ENCODE measurements at regions not wholly inside any gene's neighbourhood (a gene's known extent, or its start where the extent isn't known, plus 50 kb on each side); places are given as distances from the start of the nearest gene placed in this dataset.

GRCh38 chr18:2356906-2357305 lies 214.4 kb downstream of the METTL4 start:
- H3K27me3 ChIP-seq (ENCODE audit: insufficient read depth, low read length): no peaks in the 10 kb centered on the region
- no peaks in the 10 kb centered on the region for H3K4me1 ChIP-seq (ENCODE audit: control insufficient read depth in 1 of 2, insufficient read depth in 2 of 2, low read length in 2 of 2)
- no TSS peak for BruUV-seq (replicated peaks)
- no peaks in the 10 kb centered on the region for H3K36me3 ChIP-seq (ENCODE audit: control insufficient read depth in 1 of 2, insufficient read depth in 2 of 2, low read length in 2 of 2)
- no peak overlapping the region for H3K4me3 ChIP-seq (replicated peaks in 1 of 2; ENCODE audit: low read depth in 1 of 2, low read length in 2 of 2)
- H2AFZ ChIP-seq (ENCODE audit: low read depth, low read length, poor library complexity, severe bottlenecking): no peak overlapping the region
- H3K9me3 ChIP-seq (ENCODE audit: control insufficient read depth in 1 of 2, insufficient read depth in 1 of 2, low read depth in 1 of 2, low read length in 2 of 2): no peaks in the 10 kb centered on the region
- POLR2A ChIA-PET: no interaction called here
- TF ChIP-seq TCF7L2 (IDR thresholded peaks at IDR 0.05; ENCODE audit: borderline replicate concordance, extremely low read depth, insufficient read depth, insufficient read length) (no peak), CTCF (IDR thresholded peaks at IDR 0.05 in 2 of 3, conservative IDR thresholded peaks at IDR 0.05 in 1 of 3; ENCODE audit: borderline replicate concordance in 1 of 3, insufficient read depth in 1 of 3, low read depth in 2 of 3, low read length in 2 of 3) (no peak), YY1 (IDR thresholded peaks at IDR 0.05; ENCODE audit: extremely low read depth, insufficient replicate concordance, low read depth, low read length) (no peak), JUND (IDR thresholded peaks at IDR 0.05) (no peak), MAX (IDR thresholded peaks at IDR 0.05) (no peak), EZH2 (IDR thresholded peaks at IDR 0.05) (no peak), FOSL1 (IDR thresholded peaks at IDR 0.05; ENCODE audit: low read depth) (no peak), EZH2phosphoT487 (IDR thresholded peaks at IDR 0.05; ENCODE audit: borderline replicate concordance) (no peak), SIN3A (IDR thresholded peaks at IDR 0.05; ENCODE audit: low read depth) (no peak), POLR2A (IDR thresholded peaks at IDR 0.05; ENCODE audit: borderline replicate concordance, extremely low read depth, insufficient read depth, insufficient read length) (no peak), SRF (IDR thresholded peaks at IDR 0.05; ENCODE audit: low read depth) (no peak), SP1 (IDR thresholded peaks at IDR 0.05; ENCODE audit: low read depth) (no peak), CBX3 (IDR thresholded peaks at IDR 0.05; ENCODE audit: low read depth) (no peak), POLR2AphosphoS5 (IDR thresholded peaks at IDR 0.05; ENCODE audit: low read depth, low read length) (no peak), REST (IDR thresholded peaks at IDR 0.05; ENCODE audit: low read depth) (no peak), ZBTB33 (IDR thresholded peaks at IDR 0.05; ENCODE audit: extremely low read depth, insufficient replicate concordance, low read length) (no peak), ZFX (IDR thresholded peaks at IDR 0.05) (no peak), ELF1 (IDR thresholded peaks at IDR 0.05; ENCODE audit: borderline replicate concordance, low read depth) (no peak)
- no peak overlapping the region for H3K4me2 ChIP-seq (ENCODE audit: low read length)
- no peaks in the 10 kb centered on the region for H4K20me1 ChIP-seq (ENCODE audit: insufficient read depth)
- H3K27ac ChIP-seq (ENCODE audit: low read depth, low read length): no peak overlapping the region
- no peaks in the 10 kb centered on the region for H3K79me2 ChIP-seq (ENCODE audit: insufficient read depth, low read length)
- no peaks in the 10 kb centered on the region; the same call in 1 of the 2 replicates for H3K9me2 ChIP-seq (ENCODE audit: insufficient read depth)
- H3K9ac ChIP-seq (ENCODE audit: low read length): no peak overlapping the region
- no peak for ATAC-seq
- intact Hi-C loops (cut with micrococcal nuclease): no loop called here
- CTCF ChIA-PET: no interaction called here
- no peak for DNase-seq (ENCODE audit: low read depth, low spot score)
- RAD21 ChIA-PET (ENCODE audit: low non-redundant PET in 1 of 2, low total read pairs in 2 of 2, uncharacterized antibody in 2 of 2, unreplicated experiment in 2 of 2): no interaction called here
